ENCODE measurements at regions not wholly inside any gene's neighbourhood (a gene's known extent, or its start where the extent isn't known, plus 50 kb on each side); places are given as distances from the start of the nearest gene placed in this dataset.
"Not testable (repeated sequence)": the region's sequence is repeated elsewhere in the genome, so short reads cannot be mapped to it uniquely, and the experiment has no call there.

GRCh38 chr21:5066682-5067251 is 5454.6 kb upstream of the TPTE start:
- DNase-seq: not testable (repeated sequence)

- not testable (repeated sequence) for DNase-seq
These were observed 5453.9 kb upstream of the TPTE start for GRCh38 chr21:5067326-5068048.

- DNase-seq: not testable (repeated sequence)
These were observed 5452.7 kb upstream of the TPTE start for GRCh38 chr21:5068649-5069048.

GRCh38 chr21:5071180-5071579 is 5450.2 kb upstream of the TPTE start:
- DNase-seq: not testable (repeated sequence)

- not testable (repeated sequence) for DNase-seq
These were observed 5444.5 kb upstream of the TPTE start for GRCh38 chr21:5076854-5077253.

GRCh38 chr21:5079361-5079760 is 5442.0 kb upstream of the TPTE start:
- DNase-seq: not testable (repeated sequence)

- not testable (repeated sequence) for DNase-seq
These were observed 5441.4 kb upstream of the TPTE start for GRCh38 chr21:5080015-5080414.

GRCh38 chr21:5084246-5084645 is 5437.1 kb upstream of the TPTE start:
- not testable (repeated sequence) for DNase-seq

GRCh38 chr21:5085456-5085855 is 5435.9 kb upstream of the TPTE start:
- DNase-seq: not testable (repeated sequence)

- DNase-seq: not testable (repeated sequence)
These were observed 5435.0 kb upstream of the TPTE start for GRCh38 chr21:5086416-5086815.

- not testable (repeated sequence) for DNase-seq
These were observed 5432.6 kb upstream of the TPTE start for GRCh38 chr21:5088820-5089219.

GRCh38 chr21:5089399-5090089 is 5431.8 kb upstream of the TPTE start:
- DNase-seq: not testable (repeated sequence)

- not testable (repeated sequence) for DNase-seq
These were observed 5431.0 kb upstream of the TPTE start for GRCh38 chr21:5090132-5091079.

- not testable (repeated sequence) for DNase-seq
These were observed 5430.1 kb upstream of the TPTE start for GRCh38 chr21:5091274-5091673.

GRCh38 chr21:5095628-5096027 is 5425.8 kb upstream of the TPTE start:
- not testable (repeated sequence) for DNase-seq

- DNase-seq: not testable (repeated sequence)
These were observed 5423.2 kb upstream of the TPTE start for GRCh38 chr21:5098010-5098743.

- not testable (repeated sequence) for DNase-seq
These were observed 5420.7 kb upstream of the TPTE start for GRCh38 chr21:5100604-5101174.

GRCh38 chr21:5101749-5102148 is 5419.6 kb upstream of the TPTE start:
- peak; percentile 63 for DNase-seq

- not testable (repeated sequence) for DNase-seq
These were observed 5417.4 kb upstream of the TPTE start for GRCh38 chr21:5103880-5104561.

- DNase-seq: not testable (repeated sequence)
These were observed 5416.8 kb upstream of the TPTE start for GRCh38 chr21:5104562-5104928.

All from activated T-cell treated with anti-CD3 and anti-CD28 coated beads for 4 hours (primary cell).